ENCODE measurements at regions not wholly inside any gene's neighbourhood (a gene's known extent, or its start where the extent isn't known, plus 50 kb on each side); places are given as distances from the start of the nearest gene placed in this dataset.

- FAIRE-seq (no peak), DNase-seq (ENCODE audit: low read depth, low spot score) (no peak)
- Histone ChIP-seq H3K4me1 (ENCODE audit: control insufficient read depth, extremely low read depth, insufficient read depth, low read length) (no peaks in the 10 kb centered on the region), H3K9me3 (ENCODE audit: control insufficient read depth, low read depth, low read length) (no peaks in the 10 kb centered on the region), H3K9me1 (ENCODE audit: control insufficient read depth, extremely low read depth, insufficient read depth, low read length) (no peaks in the 10 kb centered on the region), H3K79me2 (ENCODE audit: control insufficient read depth, insufficient read depth, low read length) (no peaks in the 10 kb centered on the region), H4K20me1 (ENCODE audit: control insufficient read depth, extremely low read depth, insufficient read depth, low read length) (no peaks in the 10 kb centered on the region), H3K4me3 (ENCODE audit: control insufficient read depth in 2 of 3, extremely low read depth in 1 of 3, insufficient read depth in 2 of 3, low read depth in 1 of 3, low read length in 3 of 3) (no peak overlapping the region), H3K27me3 (ENCODE audit: control insufficient read depth, extremely low read depth, insufficient read depth, low read length) (no peaks in the 10 kb centered on the region), H2AFZ (ENCODE audit: control insufficient read depth, low read length) (no peak overlapping the region), H3K9ac (ENCODE audit: control insufficient read depth, extremely low read depth, insufficient read depth, low read length) (no peak overlapping the region), H3K4me2 (ENCODE audit: control insufficient read depth, extremely low read depth, insufficient read depth, low read depth, low read length) (no peak overlapping the region), H3K36me3 (ENCODE audit: control insufficient read depth in 2 of 2, extremely low read depth in 1 of 2, insufficient read depth in 2 of 2, low read length in 2 of 2) (no peaks in the 10 kb centered on the region), H3K27ac (ENCODE audit: control insufficient read depth, insufficient read depth, low read length) (no peak overlapping the region)
- no peak for TF ChIP-seq CTCF (optimal IDR thresholded peaks at IDR 0.05 in 1 of 3, IDR thresholded peaks at IDR 0.05 in 1 of 3, conservative IDR thresholded peaks at IDR 0.05 in 1 of 3; ENCODE audit: extremely low read depth in 1 of 3, insufficient read depth in 2 of 3, low read length in 3 of 3)
- no peak for TF ChIP-seq EZH2 (IDR thresholded peaks at IDR 0.05; ENCODE audit: low read length)
- dilution Hi-C loops (cut with MboI; ENCODE audit: extremely low pct_ligation_motif_present, low sequenced_read_pairs), result no loop called here
Measured at GRCh38 chr13:47747901-47748300, 253.2 kb downstream of the SUCLA2 start.

DNA sequence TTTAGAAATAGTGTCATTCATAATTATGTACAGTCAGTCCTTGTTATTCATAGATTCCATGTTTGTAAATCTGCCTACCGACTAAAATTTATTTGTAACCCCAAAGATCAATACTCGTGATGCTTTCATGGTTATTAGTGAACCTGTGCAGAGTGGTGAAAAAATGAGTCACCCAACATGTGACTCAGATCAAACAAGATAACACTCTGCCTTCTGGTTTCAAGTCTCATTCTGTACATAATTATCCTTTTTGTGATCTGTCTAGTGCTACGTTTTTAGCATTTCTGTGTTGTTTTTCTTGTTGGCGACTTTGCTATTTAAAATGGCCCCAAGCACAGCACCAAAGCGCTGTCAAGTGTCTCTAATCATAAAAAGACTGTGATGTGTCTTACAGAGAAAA is 274.7 kb downstream of the SUCLA2 start:
- Histone ChIP-seq H2AFZ (ENCODE audit: control insufficient read depth, low read length) (no peak overlapping the region), H3K4me1 (ENCODE audit: control insufficient read depth, extremely low read depth, insufficient read depth, low read length) (no peaks in the 10 kb centered on the region), H3K4me2 (ENCODE audit: control insufficient read depth, extremely low read depth, insufficient read depth, low read depth, low read length) (no peak overlapping the region), H3K9me1 (ENCODE audit: control insufficient read depth, extremely low read depth, insufficient read depth, low read length) (no peaks in the 10 kb centered on the region), H3K4me3 (ENCODE audit: control insufficient read depth in 2 of 3, extremely low read depth in 1 of 3, insufficient read depth in 2 of 3, low read depth in 1 of 3, low read length in 3 of 3) (no peak overlapping the region), H3K27me3 (ENCODE audit: control insufficient read depth, extremely low read depth, insufficient read depth, low read length) (no peaks in the 10 kb centered on the region), H3K27ac (ENCODE audit: control insufficient read depth, insufficient read depth, low read length) (no peak overlapping the region), H3K36me3 (ENCODE audit: control insufficient read depth in 2 of 2, extremely low read depth in 1 of 2, insufficient read depth in 2 of 2, low read length in 2 of 2) (no peaks in the 10 kb centered on the region), H3K9ac (ENCODE audit: control insufficient read depth, extremely low read depth, insufficient read depth, low read length) (no peak overlapping the region), H3K79me2 (ENCODE audit: control insufficient read depth, insufficient read depth, low read length) (no peaks in the 10 kb centered on the region), H4K20me1 (ENCODE audit: control insufficient read depth, extremely low read depth, insufficient read depth, low read length) (no peaks in the 10 kb centered on the region), H3K9me3 (ENCODE audit: control insufficient read depth, low read depth, low read length) (no peaks in the 10 kb centered on the region)
- DNase-seq (ENCODE audit: low read depth, low spot score) (no peak), FAIRE-seq (no peak)
- TF ChIP-seq EZH2 (IDR thresholded peaks at IDR 0.05; ENCODE audit: low read length) (no peak), CTCF (optimal IDR thresholded peaks at IDR 0.05 in 1 of 3, IDR thresholded peaks at IDR 0.05 in 1 of 3, conservative IDR thresholded peaks at IDR 0.05 in 1 of 3; ENCODE audit: extremely low read depth in 1 of 3, insufficient read depth in 2 of 3, low read length in 3 of 3) (no peak)
- dilution Hi-C loops (cut with MboI; ENCODE audit: extremely low pct_ligation_motif_present, low sequenced_read_pairs), result no loop called here
